SK-N-SH treated with all-trans-retinoic acid at 6 μM for 48 hours (cell line): ENCODE measurements at regions not wholly inside any gene's neighbourhood (a gene's known extent, or its start where the extent isn't known, plus 50 kb on each side); places are given as distances from the start of the nearest gene placed in this dataset.

ENCODE experiments used
- ATAC-seq: fragments of 200-7000 bp; cut with Tn5 transposase; 3 replicates; pipeline ENCODE4 v1.9.1; 2020; ENCODE audit warnings: mild to moderate bottlenecking, moderate library complexity
- ARNTL ChIP-seq: fragments of 450-650 bp; formaldehyde crosslinking; IDR thresholded peaks from 2 replicates; pipeline ENCODE4 v1.5.0; 2020; ENCODE audit warnings: low read depth, mild to moderate bottlenecking, moderate library complexity, borderline replicate concordance
- CREB5 ChIP-seq: fragments of 250-450 bp; sonication (Bioruptor Pico); IDR thresholded peaks from 2 replicates; pipeline ENCODE4 v1.5.1; 2020; ENCODE audit warnings: low read depth, mild to moderate bottlenecking, moderate library complexity
- CSDC2 ChIP-seq: fragments of 250-450 bp; sonication (Bioruptor Pico); IDR thresholded peaks from 2 replicates; pipeline ENCODE4 v1.5.0; 2020; ENCODE audit warnings: mild to moderate bottlenecking, moderate library complexity
- CSRNP3 ChIP-seq: fragments of 250-450 bp; sonication (Bioruptor Pico); IDR thresholded peaks from 2 replicates; pipeline ENCODE4 v1.5.1; 2021; ENCODE audit warnings: mild to moderate bottlenecking, moderate library complexity
- ESRRG ChIP-seq: fragments of 250-450 bp; sonication (Bioruptor Pico); IDR thresholded peaks from 2 replicates; pipeline ENCODE4 v1.6.1; 2021; ENCODE audit warnings: mild to moderate bottlenecking
- GLIS3 ChIP-seq: fragments of 250-450 bp; sonication (Bioruptor Pico); IDR thresholded peaks from 2 replicates; pipeline ENCODE4 v1.5.0; 2020; ENCODE audit warnings: mild to moderate bottlenecking, moderate library complexity
- ISL1 ChIP-seq: fragments of 250-450 bp; sonication (Bioruptor Pico); IDR thresholded peaks from 2 replicates; pipeline ENCODE4 v2.1.2; 2022; ENCODE audit warnings: mild to moderate bottlenecking, moderate library complexity
- OSR1 ChIP-seq: fragments of 250-450 bp; sonication (Bioruptor Pico); IDR thresholded peaks from 2 replicates; pipeline ENCODE4 v1.8.0; 2022; ENCODE audit warnings: moderate library complexity, mild to moderate bottlenecking, inconsistent platforms
- PATZ1 ChIP-seq: fragments of 250-450 bp; sonication (Bioruptor Pico); IDR thresholded peaks from 2 replicates; pipeline ENCODE4 v1.8.0; 2020; ENCODE audit warnings: mild to moderate bottlenecking, moderate library complexity, borderline replicate concordance
- POU6F1 ChIP-seq: fragments of 250-450 bp; sonication (Bioruptor Pico); IDR thresholded peaks from 2 replicates; pipeline ENCODE4 v1.8.0; 2021; ENCODE audit warnings: low read depth, mild to moderate bottlenecking, moderate library complexity, borderline replicate concordance
- PPARA ChIP-seq: fragments of 250-450 bp; sonication (Bioruptor Pico); IDR thresholded peaks from 2 replicates; pipeline ENCODE4 v1.5.0; 2020; ENCODE audit warnings: mild to moderate bottlenecking, borderline replicate concordance
- SNAI2 ChIP-seq: fragments of 250-450 bp; sonication (Bioruptor Pico); IDR thresholded peaks from 2 replicates; pipeline ENCODE4 v1.5.0; 2020; ENCODE audit warnings: mild to moderate bottlenecking, moderate library complexity
- TCF4 ChIP-seq: fragments of 250-450 bp; sonication (Bioruptor Pico); IDR thresholded peaks from 2 replicates; pipeline ENCODE4 v1.8.0; 2021; ENCODE audit warnings: mild to moderate bottlenecking, moderate library complexity, borderline replicate concordance
- TOX ChIP-seq: fragments of 250-450 bp; sonication (Bioruptor Pico); IDR thresholded peaks from 2 replicates; pipeline ENCODE4 v1.8.0; 2021; ENCODE audit warnings: mild to moderate bottlenecking, moderate library complexity, borderline replicate concordance
- TSHZ2 ChIP-seq: fragments of 250-450 bp; sonication (Bioruptor Pico); IDR thresholded peaks from 2 replicates; pipeline ENCODE4 v1.5.0; 2020; ENCODE audit warnings: mild to moderate bottlenecking, moderate library complexity
- ZC3H10 ChIP-seq: fragments of 250-450 bp; sonication (Bioruptor Pico); IDR thresholded peaks from 2 replicates; pipeline ENCODE4 v1.5.1; 2021; ENCODE audit warnings: mild to moderate bottlenecking, moderate library complexity
- ZFP3 ChIP-seq: fragments of 250-450 bp; sonication (Bioruptor Pico); IDR thresholded peaks from 2 replicates; pipeline ENCODE4 v1.5.0; 2020; ENCODE audit warnings: mild to moderate bottlenecking, moderate library complexity
- ZFP30 ChIP-seq: fragments of 450-650 bp; formaldehyde crosslinking; IDR thresholded peaks from 2 replicates; pipeline ENCODE4 v1.5.0; 2022; ENCODE audit warnings: mild to moderate bottlenecking, moderate library complexity
- ZNF565 ChIP-seq: fragments of 450-650 bp; formaldehyde crosslinking; conservative IDR thresholded peaks from 2 replicates; pipeline ENCODE4 v1.5.0; 2020; ENCODE audit warnings: low read depth, mild to moderate bottlenecking, moderate library complexity
- ZNF70 ChIP-seq: fragments of 450-650 bp; formaldehyde crosslinking; IDR thresholded peaks from 2 replicates; pipeline ENCODE4 v1.5.0; 2020; ENCODE audit warnings: mild to moderate bottlenecking, moderate library complexity
- ZNF8 ChIP-seq: fragments of 450-650 bp; formaldehyde crosslinking; IDR thresholded peaks from 2 replicates; pipeline ENCODE4 v1.5.0; 2020; ENCODE audit warnings: mild to moderate bottlenecking, moderate library complexity

GRCh38 chr14:97426776-97427175 lies 629.6 kb downstream of the VRK1 start:
- ATAC-seq: no peak
- no peak for TF ChIP-seq ARNTL
- no peak for TF ChIP-seq CSDC2
- no peak for TF ChIP-seq ZNF70 (CRISPR knock-in tag)
- TF ChIP-seq ESRRG (CRISPR knock-in tag): no peak
- no peak for TF ChIP-seq ZNF565
- TF ChIP-seq OSR1 (CRISPR knock-in tag): no peak
- no peak for TF ChIP-seq ZFP30 (CRISPR knock-in tag)
- TF ChIP-seq PPARA (CRISPR knock-in tag): no peak
- TF ChIP-seq ZNF8 (CRISPR knock-in tag): no peak
- no peak for TF ChIP-seq GLIS3 (CRISPR knock-in tag)
- no peak for TF ChIP-seq TSHZ2 (CRISPR knock-in tag)
- no peak for TF ChIP-seq POU6F1 (CRISPR knock-in tag)
- TF ChIP-seq TOX (CRISPR knock-in tag): no peak
- no peak for TF ChIP-seq CSRNP3
- TF ChIP-seq TCF4 (CRISPR knock-in tag): no peak
- no peak for TF ChIP-seq PATZ1 (CRISPR knock-in tag)
- no peak for TF ChIP-seq ZFP3 (CRISPR knock-in tag)
- no peak for TF ChIP-seq SNAI2

- no peak for ATAC-seq
- no peak for TF ChIP-seq ZNF565
- TF ChIP-seq CREB5 (CRISPR knock-in tag): no peak
- TF ChIP-seq ZC3H10 (CRISPR knock-in tag): no peak
- no peak for TF ChIP-seq CSRNP3
- TF ChIP-seq OSR1 (CRISPR knock-in tag): no peak
- TF ChIP-seq PATZ1 (CRISPR knock-in tag): no peak
- TF ChIP-seq ISL1: no peak
- TF ChIP-seq POU6F1 (CRISPR knock-in tag): no peak
- no peak for TF ChIP-seq ARNTL
- TF ChIP-seq ESRRG (CRISPR knock-in tag): no peak
- no peak for TF ChIP-seq GLIS3 (CRISPR knock-in tag)
- TF ChIP-seq TCF4 (CRISPR knock-in tag): no peak
- no peak for TF ChIP-seq TSHZ2 (CRISPR knock-in tag)
- TF ChIP-seq, all 23 proteins: peak for 0
These were observed 631.7 kb downstream of the VRK1 start for GRCh38 chr14:97428808-97429440.
